ENCODE measurements at regions not wholly inside any gene's neighbourhood (a gene's known extent, or its start where the extent isn't known, plus 50 kb on each side); places are given as distances from the start of the nearest gene placed in this dataset.

GRCh38 chr7:17654940-17655339, 285.4 kb downstream of the SNX13 start:
- TF ChIP-seq CTCF (IDR thresholded peaks at IDR 0.05) (no peak), POLR2A (IDR thresholded peaks at IDR 0.05) (no peak)

All from vagina (tissue), 2 donors.